H1 (cell line): ENCODE measurements at regions not wholly inside any gene's neighbourhood (a gene's known extent, or its start where the extent isn't known, plus 50 kb on each side); places are given as distances from the start of the nearest gene placed in this dataset.

Experiments used
- CTCF ChIA-PET: fragments of 300-600 bp; sonication (Branson Sonifier 250); formaldehyde crosslinking; loops from one replicate; lab custom pipeline; 2021; ENCODE audit not compliant: partially characterized antibody; lab: Charles Lee
- POLR2A ChIA-PET: fragments of 300-600 bp; sonication (Branson Sonifier 250); formaldehyde crosslinking; loops from one replicate; lab custom pipeline; 2021; ENCODE audit warnings: inconsistent platforms; ENCODE audit not compliant: partially characterized antibody; lab: Charles Lee
- DNase-seq, 2 experiments: peaks; one replicate each; pipeline versions ENCODE4 v3.0.0 to v3.0.0-alpha.2; 2010 to 2022; ENCODE audit warnings: low spot score in 2 of 2, low read depth in 1 of 2, mixed read lengths in 1 of 2
- FAIRE-seq: peaks from 2 replicates; lab custom pipeline; 2011; peaks lifted over from hg19 to GRCh38; lab: Jason Lieb, UNC
- H2AFZ ChIP-seq: 2 replicates; pipeline ENCODE4 v1.8.1; 2012; ENCODE audit warnings: low read length, inconsistent platforms
- H2AK5ac ChIP-seq: 2 replicates; pipeline ENCODE4 v1.6.1; 2013; ENCODE audit warnings: low read depth, low read length
- H2BK120ac ChIP-seq: replicated peaks from 2 replicates; pipeline ENCODE3; 2013; ENCODE audit warnings: low read depth, low read length, inconsistent platforms
- H2BK12ac ChIP-seq: 2 replicates; pipeline ENCODE4 v1.6.1; 2013; ENCODE audit warnings: low read depth, low read length
- H2BK15ac ChIP-seq: 2 replicates; pipeline ENCODE4 v1.6.1; 2013; ENCODE audit warnings: low read length
- H2BK20ac ChIP-seq: 2 replicates; pipeline ENCODE4 v1.6.1; 2013; ENCODE audit warnings: low read length
- H2BK5ac ChIP-seq: 2 replicates; pipeline ENCODE4 v1.6.1; 2013; ENCODE audit warnings: low read depth, low read length
- H3K14ac ChIP-seq: 2 replicates; pipeline ENCODE4 v1.6.1; 2013; ENCODE audit warnings: inconsistent platforms; ENCODE audit not compliant: insufficient read length
- H3K18ac ChIP-seq: 2 replicates; pipeline ENCODE4 v1.6.1; 2013; ENCODE audit warnings: low read length; ENCODE audit errors: extremely low read depth
- H3K23ac ChIP-seq: 2 replicates; pipeline ENCODE4 v1.6.1; 2013; ENCODE audit warnings: inconsistent platforms; ENCODE audit not compliant: insufficient read length
- H3K23me2 ChIP-seq: 2 replicates; pipeline ENCODE4 v1.6.1; 2013; ENCODE audit warnings: low read depth, low read length
- H3K27ac ChIP-seq: 2 replicates; pipeline ENCODE4 v1.6.1; 2011; ENCODE audit warnings: low read depth, low read length, inconsistent platforms
- H3K27me3 ChIP-seq, 4 experiments: replicated peaks in 1 of 4; 1 replicate in 1 of 4; 2 replicates in 3 of 4; pipeline versions ENCODE4 v1.6.1 to v1.8.1; 2011 to 2013; ENCODE audit warnings: low read length in 3 of 4, mild to moderate bottlenecking in 3 of 4, inconsistent platforms in 2 of 4, mixed read lengths in 2 of 4, moderate library complexity in 1 of 4; ENCODE audit not compliant: control insufficient read depth in 3 of 4, insufficient read depth in 3 of 4; ENCODE audit errors: extremely low read depth in 1 of 4
- H3K36me3 ChIP-seq, 4 experiments: 2 replicates each; pipeline versions ENCODE4 v1.6.1 to v1.8.1; 2011 to 2013; ENCODE audit warnings: mild to moderate bottlenecking in 4 of 4, low read length in 3 of 4, moderate library complexity in 2 of 4, control low read depth in 1 of 4, inconsistent platforms in 1 of 4; ENCODE audit not compliant: insufficient read depth in 4 of 4, control insufficient read depth in 2 of 4
- H3K4ac ChIP-seq: replicated peaks from 2 replicates; pipeline ENCODE3; 2013; ENCODE audit warnings: low read length, low read depth, mixed read lengths, inconsistent platforms; ENCODE audit not compliant: insufficient read length
- H3K4me1 ChIP-seq, 4 experiments: replicated peaks in 1 of 4; 1 replicate in 1 of 4; 2 replicates in 3 of 4; pipeline versions ENCODE4 v1.6.1 to v1.8.1; 2011 to 2013; ENCODE audit warnings: low read length in 3 of 4, inconsistent platforms in 2 of 4, mixed read lengths in 1 of 4; ENCODE audit not compliant: insufficient read depth in 4 of 4, control insufficient read depth in 3 of 4
- H3K4me2 ChIP-seq, 2 experiments: 2 replicates each; pipeline versions ENCODE4 v1.6.1 to v1.8.1; 2011 to 2013; ENCODE audit warnings: low read depth in 2 of 2, low read length in 2 of 2, control low read depth in 1 of 2, inconsistent platforms in 1 of 2, mild to moderate bottlenecking in 1 of 2; ENCODE audit not compliant: insufficient read depth in 1 of 2
- H3K4me3 ChIP-seq, 4 experiments: fragments of 200-600, 300-600 bp in 1 of 4; sonication (generic), shearing (Covaris generic), sonication (Bioruptor Twin) in 1 of 4; 2 replicates each; pipeline versions ENCODE4 v1.5.1 to v1.8.1; 2011 to 2016; ENCODE audit warnings: low read length in 4 of 4, low read depth in 3 of 4, control low read depth in 2 of 4, inconsistent platforms in 2 of 4, mild to moderate bottlenecking in 2 of 4, mixed read lengths in 1 of 4, moderate library complexity in 1 of 4; ENCODE audit not compliant: insufficient read depth in 2 of 4; ENCODE audit errors: extremely low read depth in 1 of 4
- H3K56ac ChIP-seq: replicated peaks from 2 replicates; pipeline ENCODE3; 2013; ENCODE audit warnings: low read depth, mild to moderate bottlenecking, mixed read lengths, low read length, inconsistent platforms; ENCODE audit not compliant: insufficient read length
- H3K79me1 ChIP-seq: 2 replicates; pipeline ENCODE4 v1.6.1; 2013; ENCODE audit warnings: low read depth, low read length, control low read depth
- H3K79me2 ChIP-seq, 2 experiments: 2 replicates each; pipeline versions ENCODE4 v1.6.1 to v1.8.1; 2012 to 2013; ENCODE audit warnings: low read length in 2 of 2, mild to moderate bottlenecking in 2 of 2, inconsistent platforms in 1 of 2; ENCODE audit not compliant: insufficient read depth in 2 of 2, control insufficient read depth in 1 of 2
- H3K9ac ChIP-seq, 4 experiments: replicated peaks in 1 of 4; 1 replicate in 1 of 4; 2 replicates in 3 of 4; pipeline versions ENCODE4 v1.6.1 to v1.8.1; 2011 to 2013; ENCODE audit warnings: low read depth in 3 of 4, low read length in 3 of 4, control low read depth in 2 of 4, mild to moderate bottlenecking in 2 of 4, moderate library complexity in 2 of 4, inconsistent platforms in 1 of 4; ENCODE audit errors: extremely low read depth in 1 of 4
- H3K9me3 ChIP-seq, 2 experiments: 2 replicates each; pipeline versions ENCODE4 v1.6.1 to v1.8.1; 2012 to 2013; ENCODE audit warnings: mild to moderate bottlenecking in 2 of 2, moderate library complexity in 2 of 2, control low read depth in 1 of 2, inconsistent platforms in 1 of 2, low read depth in 1 of 2, low read length in 1 of 2, mixed read lengths in 1 of 2; ENCODE audit not compliant: insufficient read depth in 2 of 2
- H4K20me1 ChIP-seq, 2 experiments: replicated peaks in 1 of 2; 2 replicates each; pipeline versions ENCODE3 to v1.8.1; 2011 to 2013; ENCODE audit warnings: inconsistent platforms in 2 of 2, low read length in 2 of 2, mild to moderate bottlenecking in 1 of 2; ENCODE audit not compliant: insufficient read depth in 2 of 2, control insufficient read depth in 1 of 2
- H4K5ac ChIP-seq: 2 replicates; pipeline ENCODE4 v1.6.1; 2013; ENCODE audit warnings: low read length, low read depth, mixed read lengths, inconsistent platforms; ENCODE audit not compliant: insufficient read length
- H4K8ac ChIP-seq: 2 replicates; pipeline ENCODE4 v1.8.0; 2013; ENCODE audit warnings: mild to moderate bottlenecking, moderate library complexity, low read length, inconsistent platforms; ENCODE audit not compliant: insufficient read depth; ENCODE audit errors: extremely low read depth
- H4K91ac ChIP-seq: replicated peaks from 2 replicates; pipeline ENCODE3; 2013; ENCODE audit warnings: low read length, mixed read lengths, inconsistent platforms; ENCODE audit not compliant: insufficient read length
- CHD1 ChIP-seq: IDR thresholded peaks from 2 replicates; pipeline ENCODE4 v1.6.1; 2012; ENCODE audit warnings: low read depth, low read length, improper control_type of control experiment
- CTBP2 ChIP-seq: IDR thresholded peaks from 2 replicates; pipeline ENCODE4 v1.7.0; 2011; ENCODE audit warnings: borderline replicate concordance, mild to moderate bottlenecking, moderate library complexity, mixed read lengths, low read length; ENCODE audit not compliant: insufficient read depth, insufficient read length
- E2F6 ChIP-seq: IDR thresholded peaks from 2 replicates; pipeline ENCODE4 v1.6.1; 2012; ENCODE audit warnings: inconsistent platforms
- HDAC2 ChIP-seq, 2 experiments: fragments of 300-600 bp in 1 of 2; sonication (generic) in 1 of 2; IDR thresholded peaks; 2 replicates each; pipeline ENCODE4 v1.6.1; 2011 to 2012; ENCODE audit warnings: low read depth in 2 of 2, low read length in 2 of 2, mild to moderate bottlenecking in 2 of 2, moderate library complexity in 2 of 2, borderline replicate concordance in 1 of 2, inconsistent platforms in 1 of 2
- KDM4A ChIP-seq: IDR thresholded peaks from one replicate; pipeline ENCODE4 v1.7.1; 2012; ENCODE audit warnings: low read depth, mild to moderate bottlenecking, moderate library complexity, low read length, inconsistent platforms; ENCODE audit not compliant: severe bottlenecking
- MAFK ChIP-seq: IDR thresholded peaks from 2 replicates; pipeline ENCODE4 v1.6.1; 2012; ENCODE audit warnings: low read depth, mild to moderate bottlenecking, improper control_type of control experiment, low read length
- POLR2A ChIP-seq, 2 experiments: IDR thresholded peaks; 1 replicate in 1 of 2; 2 replicates in 1 of 2; pipeline ENCODE4 v1.6.1; 2011; ENCODE audit warnings: low read depth in 2 of 2, low read length in 2 of 2, mild to moderate bottlenecking in 2 of 2; ENCODE audit errors: control extremely low read depth in 1 of 2
- RBBP5 ChIP-seq: IDR thresholded peaks from 2 replicates; pipeline ENCODE4 v1.7.1; 2012; ENCODE audit warnings: low read depth, mild to moderate bottlenecking, inconsistent platforms, low read length, moderate library complexity, borderline replicate concordance
- SAP30 ChIP-seq: fragments of 300-600 bp; sonication (generic); IDR thresholded peaks from 2 replicates; pipeline ENCODE4 v1.7.1; 2012; ENCODE audit warnings: low read length, moderate library complexity, mild to moderate bottlenecking, inconsistent platforms; ENCODE audit not compliant: insufficient read depth, insufficient replicate concordance
- SIN3A ChIP-seq, 2 experiments: IDR thresholded peaks in 1 of 2; conservative IDR thresholded peaks in 1 of 2; 2 replicates each; pipeline ENCODE4 v1.6.1; 2011 to 2012; ENCODE audit warnings: low read length in 2 of 2, improper control_type of control experiment in 1 of 2, low read depth in 1 of 2, mild to moderate bottlenecking in 1 of 2
- TEAD4 ChIP-seq: IDR thresholded peaks from 2 replicates; pipeline ENCODE4 v1.6.1; 2012; ENCODE audit warnings: low read depth, low read length, inconsistent platforms, mixed read lengths
- WGBS, 2 experiments: shearing (Covaris generic) in 1 of 2; methylation state at CpG; one replicate each; pipeline versions ENCODE4 v1.1.6 to v1.1.7; 2013 to 2015; ENCODE audit warnings: low lambda C conversion rate in 2 of 2, mixed read lengths in 2 of 2, inconsistent platforms in 1 of 2, low coverage in 1 of 2, missing lambda C conversion rate in 1 of 2; ENCODE audit not compliant: insufficient replicate concordance in 2 of 2, insufficient coverage in 1 of 2, insufficient read length in 1 of 2; ENCODE audit errors: extremely low coverage in 1 of 2, missing lambda C conversion rate in 1 of 2; 5-methylcytosine and 5-hydroxymethylcytosine counted together
- TF ChIP-seq, protein P1 (sequence below): IDR thresholded peaks from 2 replicates; pipeline ENCODE4 v1.6.1; 2012; ENCODE audit warnings: low read length, inconsistent platforms

- no peak overlapping the region for H2BK20ac ChIP-seq
- no peaks in the 10 kb centered on the region for H3K9me3 ChIP-seq
- H2BK12ac ChIP-seq: no peak overlapping the region
- H2AK5ac ChIP-seq: no peak overlapping the region
- DNase-seq (no peak), FAIRE-seq (no peak)
- H3K79me1 ChIP-seq: no peaks in the 10 kb centered on the region
- H3K4me3 ChIP-seq: no peak overlapping the region
- no peaks in the 10 kb centered on the region for H3K36me3 ChIP-seq
- POLR2A ChIA-PET: no interaction called here
- H2BK120ac ChIP-seq: no peak overlapping the region
- H3K27me3 ChIP-seq: no peaks in the 10 kb centered on the region
- no peak overlapping the region for H2BK15ac ChIP-seq
- H3K4me1 ChIP-seq: no peaks in the 10 kb centered on the region
- H4K5ac ChIP-seq: no peak overlapping the region
- H3K23me2 ChIP-seq: no peaks in the 10 kb centered on the region
- H4K20me1 ChIP-seq: no peaks in the 10 kb centered on the region
- H3K4ac ChIP-seq: no peak overlapping the region
- H4K8ac ChIP-seq: no peak overlapping the region
- no peak overlapping the region for H4K91ac ChIP-seq
- no peak overlapping the region for H3K18ac ChIP-seq
- no peak overlapping the region for H3K27ac ChIP-seq
- CTCF ChIA-PET: no interaction called here
- no peak overlapping the region for H3K9ac ChIP-seq
- H3K79me2 ChIP-seq: no peaks in the 10 kb centered on the region
- no peak overlapping the region for H3K4me2 ChIP-seq
- H2AFZ ChIP-seq: peak overlapping the region; percentile 53; the same call in 1 of the 2 replicates
- 96% methylated on average over 11 of the region's 11 CpGs; no CpG with 5 or more reads in 1 of the 2 experiments for WGBS, 2 experiments
- no peak overlapping the region for H3K23ac ChIP-seq
- H2BK5ac ChIP-seq: no peak overlapping the region
- no peak overlapping the region for H3K14ac ChIP-seq
- H3K56ac ChIP-seq: no peak overlapping the region
- TF ChIP-seq CHD1 (no peak), TEAD4 (no peak), POLR2A (IDR thresholded peaks at IDR 0.05; ENCODE audit: control extremely low read depth in 1 of 2, low read depth in 2 of 2, low read length in 2 of 2) (no peak), CTBP2 (no peak), RBBP5 (no peak), E2F6 (no peak), SAP30 (no peak), HDAC2 (IDR thresholded peaks at IDR 0.05; ENCODE audit: borderline replicate concordance in 1 of 2, low read depth in 2 of 2, low read length in 2 of 2) (no peak), SIN3A (conservative IDR thresholded peaks at IDR 0.05 in 1 of 2, IDR thresholded peaks at IDR 0.05 in 1 of 2; ENCODE audit: low read depth in 1 of 2, low read length in 2 of 2) (no peak), KDM4A (no peak), MAFK (no peak)
- TF ChIP-seq, protein P1, sequence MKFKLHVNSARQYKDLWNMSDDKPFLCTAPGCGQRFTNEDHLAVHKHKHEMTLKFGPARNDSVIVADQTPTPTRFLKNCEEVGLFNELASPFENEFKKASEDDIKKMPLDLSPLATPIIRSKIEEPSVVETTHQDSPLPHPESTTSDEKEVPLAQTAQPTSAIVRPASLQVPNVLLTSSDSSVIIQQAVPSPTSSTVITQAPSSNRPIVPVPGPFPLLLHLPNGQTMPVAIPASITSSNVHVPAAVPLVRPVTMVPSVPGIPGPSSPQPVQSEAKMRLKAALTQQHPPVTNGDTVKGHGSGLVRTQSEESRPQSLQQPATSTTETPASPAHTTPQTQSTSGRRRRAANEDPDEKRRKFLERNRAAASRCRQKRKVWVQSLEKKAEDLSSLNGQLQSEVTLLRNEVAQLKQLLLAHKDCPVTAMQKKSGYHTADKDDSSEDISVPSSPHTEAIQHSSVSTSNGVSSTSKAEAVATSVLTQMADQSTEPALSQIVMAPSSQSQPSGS: no peak
These were observed 654.6 kb upstream of the CADM2 start for GRCh38 chr3:84304214-84304613.
